ENCODE measurements at regions not wholly inside any gene's neighbourhood (a gene's known extent, or its start where the extent isn't known, plus 50 kb on each side); places are given as distances from the start of the nearest gene placed in this dataset.

DNA sequence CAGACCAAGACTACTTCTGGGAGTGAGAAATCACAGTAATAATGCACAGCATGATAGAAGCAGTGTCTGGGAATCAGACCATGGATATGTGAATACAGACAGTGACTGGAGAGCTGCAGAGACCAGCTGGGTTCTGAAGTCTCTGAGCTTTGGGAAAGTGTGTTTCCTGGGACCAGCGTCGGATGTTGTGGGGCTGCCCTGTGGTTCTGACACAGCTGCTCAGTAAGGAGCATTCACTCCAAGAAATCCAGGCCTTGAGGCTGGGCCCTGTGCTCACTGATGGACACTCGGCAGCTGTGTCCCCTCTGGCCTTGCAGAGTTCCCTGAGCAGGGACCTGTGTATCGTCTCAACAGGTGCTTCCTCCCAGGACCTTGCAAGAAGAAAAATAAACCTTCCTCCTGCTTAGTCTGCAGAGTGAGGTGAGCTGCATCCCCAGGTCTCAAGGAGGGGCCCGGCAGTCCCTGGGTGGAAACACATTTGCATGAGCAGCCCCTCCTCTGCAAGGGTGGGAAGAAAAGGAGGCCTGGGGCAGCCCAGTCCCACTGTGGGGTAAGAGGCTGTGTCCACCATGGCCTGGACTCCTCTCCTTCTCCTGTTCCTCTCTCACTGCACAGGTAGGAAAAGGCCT, 107.9 kb downstream of the VPREB1 start:
- TF ChIP-seq ZFX (IDR thresholded peaks at IDR 0.05) = no peak
- no peak for TF ChIP-seq CTCF (conservative IDR thresholded peaks at IDR 0.05)
- H3K27ac ChIP-seq = no peak overlapping the region

- TF ChIP-seq CTCF (conservative IDR thresholded peaks at IDR 0.05) = no peak
- TF ChIP-seq ZFX (IDR thresholded peaks at IDR 0.05) = no peak
- H3K27ac ChIP-seq = no peak overlapping the region
Observed at GRCh38 chr22:22355096-22355834, 110.7 kb downstream of the VPREB1 start.

- no peak for TF ChIP-seq ZFX (IDR thresholded peaks at IDR 0.05)
- peak; percentile 86 for TF ChIP-seq CTCF (conservative IDR thresholded peaks at IDR 0.05)
- H3K27ac ChIP-seq = no peak overlapping the region
Observed at GRCh38 chr22:22357024-22357883, 112.7 kb downstream of the VPREB1 start.

- no peak overlapping the region for H3K27ac ChIP-seq
- TF ChIP-seq ZFX (IDR thresholded peaks at IDR 0.05) (no peak), CTCF (conservative IDR thresholded peaks at IDR 0.05) (no peak)
Observed at GRCh38 chr22:22358152-22358551, 113.6 kb downstream of the VPREB1 start.

DNA sequence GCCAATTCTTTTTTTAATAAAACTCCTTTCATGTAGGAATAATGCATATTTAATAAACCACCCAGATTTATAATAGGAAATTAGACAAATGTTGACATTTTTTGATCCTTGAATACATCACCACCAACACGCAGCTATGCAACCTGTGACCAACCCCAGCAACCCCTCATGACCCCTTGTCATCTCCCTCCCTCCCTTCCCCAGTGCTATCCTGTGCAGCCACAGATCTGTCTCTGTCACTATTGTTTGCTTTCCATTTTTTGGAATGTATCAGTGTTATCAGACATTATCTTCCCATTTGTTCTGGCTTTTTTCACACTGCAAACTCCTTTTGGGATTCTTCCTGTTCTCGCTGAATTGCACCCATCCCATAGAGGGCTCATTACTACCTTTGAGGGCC, 114.1 kb downstream of the VPREB1 start:
- H3K27ac ChIP-seq = no peak overlapping the region
- TF ChIP-seq ZFX (IDR thresholded peaks at IDR 0.05) (no peak), CTCF (conservative IDR thresholded peaks at IDR 0.05) (no peak)

- TF ChIP-seq ZFX (IDR thresholded peaks at IDR 0.05) = no peak
- TF ChIP-seq CTCF (conservative IDR thresholded peaks at IDR 0.05) = no peak
- H3K27ac ChIP-seq = no peak overlapping the region
Observed at GRCh38 chr22:22359465-22359864, 114.9 kb downstream of the VPREB1 start.

- TF ChIP-seq CTCF (conservative IDR thresholded peaks at IDR 0.05) (no peak), ZFX (IDR thresholded peaks at IDR 0.05) (no peak)
- no peak overlapping the region for H3K27ac ChIP-seq
Observed at GRCh38 chr22:22360014-22360413, 115.4 kb downstream of the VPREB1 start.

Measured in C4-2B (cell line).